OCI-LY7 (cell line): ENCODE measurements at regions not wholly inside any gene's neighbourhood (a gene's known extent, or its start where the extent isn't known, plus 50 kb on each side); places are given as distances from the start of the nearest gene placed in this dataset.

ENCODE experiments used
- EZH2phosphoT487 ChIP-seq: fragments of 200-600 bp; sonication (generic); IDR thresholded peaks from 2 replicates; pipeline ENCODE4 v1.6.1; 2018; ENCODE audit warnings: low read depth, borderline replicate concordance, mild to moderate bottlenecking, mixed run types, antibody characterized with exemption, low read length, moderate library complexity, mixed read lengths
- TF ChIP-seq, protein P1 (sequence below): fragments of 200-600 bp; sonication (generic); conservative IDR thresholded peaks from 2 replicates; pipeline ENCODE4 v1.5.1; 2014; ENCODE audit warnings: mild to moderate bottlenecking, antibody characterized with exemption, low read length, moderate library complexity, mixed read lengths

GRCh38 chr2:118689456-118689855, 158.0 kb downstream of the EN1 start:
- TF ChIP-seq EZH2phosphoT487 = no peak
- TF ChIP-seq, protein P1, sequence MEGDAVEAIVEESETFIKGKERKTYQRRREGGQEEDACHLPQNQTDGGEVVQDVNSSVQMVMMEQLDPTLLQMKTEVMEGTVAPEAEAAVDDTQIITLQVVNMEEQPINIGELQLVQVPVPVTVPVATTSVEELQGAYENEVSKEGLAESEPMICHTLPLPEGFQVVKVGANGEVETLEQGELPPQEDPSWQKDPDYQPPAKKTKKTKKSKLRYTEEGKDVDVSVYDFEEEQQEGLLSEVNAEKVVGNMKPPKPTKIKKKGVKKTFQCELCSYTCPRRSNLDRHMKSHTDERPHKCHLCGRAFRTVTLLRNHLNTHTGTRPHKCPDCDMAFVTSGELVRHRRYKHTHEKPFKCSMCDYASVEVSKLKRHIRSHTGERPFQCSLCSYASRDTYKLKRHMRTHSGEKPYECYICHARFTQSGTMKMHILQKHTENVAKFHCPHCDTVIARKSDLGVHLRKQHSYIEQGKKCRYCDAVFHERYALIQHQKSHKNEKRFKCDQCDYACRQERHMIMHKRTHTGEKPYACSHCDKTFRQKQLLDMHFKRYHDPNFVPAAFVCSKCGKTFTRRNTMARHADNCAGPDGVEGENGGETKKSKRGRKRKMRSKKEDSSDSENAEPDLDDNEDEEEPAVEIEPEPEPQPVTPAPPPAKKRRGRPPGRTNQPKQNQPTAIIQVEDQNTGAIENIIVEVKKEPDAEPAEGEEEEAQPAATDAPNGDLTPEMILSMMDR = no peak
